ENCODE measurements at regions not wholly inside any gene's neighbourhood (a gene's known extent, or its start where the extent isn't known, plus 50 kb on each side); places are given as distances from the start of the nearest gene placed in this dataset.

GRCh38 chr17:77420095-77420803, 279.5 kb downstream of the SEC14L1 start:
- no peak for TF ChIP-seq CTCF (IDR thresholded peaks at IDR 0.05; ENCODE audit: insufficient read depth, low read length, poor library complexity, severe bottlenecking)
- no peak for TF ChIP-seq EZH2phosphoT487 (conservative IDR thresholded peaks at IDR 0.05; ENCODE audit: low read length)
